ENCODE measurements at regions not wholly inside any gene's neighbourhood (a gene's known extent, or its start where the extent isn't known, plus 50 kb on each side); places are given as distances from the start of the nearest gene placed in this dataset.

- no peak for TF ChIP-seq CTCF (conservative IDR thresholded peaks at IDR 0.05; ENCODE audit: low read depth, low read length)
- TF ChIP-seq EZH2 (IDR thresholded peaks at IDR 0.05; ENCODE audit: low read length, unreplicated experiment), result no peak
These were observed 508.5 kb upstream of the ZNF717 start for GRCh38 chr3:76293856-76294255.
